ENCODE measurements at regions not wholly inside any gene's neighbourhood (a gene's known extent, or its start where the extent isn't known, plus 50 kb on each side); places are given as distances from the start of the nearest gene placed in this dataset.

DNA sequence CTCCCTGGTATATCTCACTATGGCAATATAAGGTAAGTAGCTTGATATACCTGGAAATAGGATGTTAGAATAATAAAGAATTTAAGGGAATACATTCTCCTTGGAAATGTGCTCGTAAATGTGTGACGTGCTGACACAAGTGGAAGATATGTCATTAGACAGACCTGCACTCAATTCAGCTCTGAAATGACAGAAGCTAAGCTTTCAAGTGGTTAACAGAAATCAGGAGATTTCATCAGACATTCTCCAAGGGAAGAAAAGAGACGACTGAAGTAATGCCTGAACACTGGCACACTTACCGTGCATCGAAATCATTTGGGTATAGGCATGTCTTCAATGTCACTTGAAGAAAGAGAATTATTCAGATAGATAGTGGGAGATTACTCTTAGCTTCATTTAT, 933.3 kb upstream of the CTNND2 start:
- no peak overlapping the region for H4K91ac ChIP-seq (ENCODE audit: insufficient read length, low read depth, low read length)
- H3K27me3 Mint-ChIP-seq (ENCODE audit: low read depth) = no peaks in the 10 kb centered on the region
- no peak overlapping the region for H2BK15ac ChIP-seq (ENCODE audit: low read depth, low read length)
- H4K20me1 ChIP-seq (ENCODE audit: control insufficient read depth, insufficient read depth, insufficient read length) = no peaks in the 10 kb centered on the region
- no peaks in the 10 kb centered on the region for H3K23me2 ChIP-seq (ENCODE audit: insufficient read length, low read depth, low read length, poor library complexity, severe bottlenecking)
- no peaks in the 10 kb centered on the region for H3K9me3 Mint-ChIP-seq
- no peak overlapping the region for H4K8ac ChIP-seq (replicated peaks; ENCODE audit: insufficient read length, low read depth, low read length)
- H3K27me3 ChIP-seq (ENCODE audit: insufficient read depth, low read length) = no peaks in the 10 kb centered on the region
- no peak overlapping the region for H2BK5ac ChIP-seq (ENCODE audit: insufficient read length, low read length)
- WGBS (ENCODE audit: extremely low coverage, insufficient read length, low lambda C conversion rate) = no CpG with 5 or more reads among the region's 5 CpGs
- H3K27ac ChIP-seq (ENCODE audit: insufficient read length, low read depth, low read length) = no peak overlapping the region
- TF ChIP-seq, protein P1, sequence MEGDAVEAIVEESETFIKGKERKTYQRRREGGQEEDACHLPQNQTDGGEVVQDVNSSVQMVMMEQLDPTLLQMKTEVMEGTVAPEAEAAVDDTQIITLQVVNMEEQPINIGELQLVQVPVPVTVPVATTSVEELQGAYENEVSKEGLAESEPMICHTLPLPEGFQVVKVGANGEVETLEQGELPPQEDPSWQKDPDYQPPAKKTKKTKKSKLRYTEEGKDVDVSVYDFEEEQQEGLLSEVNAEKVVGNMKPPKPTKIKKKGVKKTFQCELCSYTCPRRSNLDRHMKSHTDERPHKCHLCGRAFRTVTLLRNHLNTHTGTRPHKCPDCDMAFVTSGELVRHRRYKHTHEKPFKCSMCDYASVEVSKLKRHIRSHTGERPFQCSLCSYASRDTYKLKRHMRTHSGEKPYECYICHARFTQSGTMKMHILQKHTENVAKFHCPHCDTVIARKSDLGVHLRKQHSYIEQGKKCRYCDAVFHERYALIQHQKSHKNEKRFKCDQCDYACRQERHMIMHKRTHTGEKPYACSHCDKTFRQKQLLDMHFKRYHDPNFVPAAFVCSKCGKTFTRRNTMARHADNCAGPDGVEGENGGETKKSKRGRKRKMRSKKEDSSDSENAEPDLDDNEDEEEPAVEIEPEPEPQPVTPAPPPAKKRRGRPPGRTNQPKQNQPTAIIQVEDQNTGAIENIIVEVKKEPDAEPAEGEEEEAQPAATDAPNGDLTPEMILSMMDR (conservative IDR thresholded peaks at IDR 0.05) = no peak
- H3K56ac ChIP-seq (ENCODE audit: insufficient read length, low read depth, low read length) = no peak overlapping the region
- no peak overlapping the region for H2BK20ac ChIP-seq (ENCODE audit: low read depth, low read length, poor library complexity, severe bottlenecking)
- H3T11ph ChIP-seq (ENCODE audit: low read length) = no peak overlapping the region
- no peak overlapping the region for H2AFZ ChIP-seq (ENCODE audit: low read length)
- H3K4me2 ChIP-seq (ENCODE audit: insufficient read depth, insufficient read length, low read length) = no peak overlapping the region
- no peak overlapping the region for H3K14ac ChIP-seq (ENCODE audit: insufficient read depth, low read length)
- H3K23ac ChIP-seq (ENCODE audit: insufficient read length, low read depth, low read length) = no peak overlapping the region
- no peak overlapping the region for H2BK12ac ChIP-seq (ENCODE audit: insufficient read length, low read depth, low read length)
- no peak overlapping the region for H3K18ac ChIP-seq (ENCODE audit: insufficient read length, low read depth, low read length)
- H3K4ac ChIP-seq (ENCODE audit: low read depth, low read length) = no peak overlapping the region
- no peak overlapping the region for H2AK5ac ChIP-seq (ENCODE audit: insufficient read length, low read length)
- H4K5ac ChIP-seq (ENCODE audit: insufficient read length, low read depth, low read length) = no peak overlapping the region
- H3K36me3 Mint-ChIP-seq (ENCODE audit: insufficient read depth in 1 of 3, low read depth in 3 of 3) = no peaks in the 10 kb centered on the region
- no peak overlapping the region for H3K27ac Mint-ChIP-seq
- no peaks in the 10 kb centered on the region for H3K9me3 ChIP-seq (ENCODE audit: control insufficient read depth, low read depth, low read length)
- H3K9ac ChIP-seq (ENCODE audit: extremely low read depth, insufficient read length, low read length) = no peak overlapping the region
- no peaks in the 10 kb centered on the region for H3K79me2 ChIP-seq (ENCODE audit: insufficient read depth, low read length)
- H3K4me1 Mint-ChIP-seq = peaks cover 0 to 3% of the 10 kb centered on the region in 2 experiments; a peak in 1 of 4 replicates
- no peak overlapping the region for H2BK120ac ChIP-seq (ENCODE audit: low read depth, low read length, poor library complexity, severe bottlenecking)
- no peak for DNase-seq
- H3K79me1 ChIP-seq (ENCODE audit: insufficient read depth, low read depth, low read length, poor library complexity, severe bottlenecking) = no peaks in the 10 kb centered on the region
- H3K4me3 Mint-ChIP-seq = no peak overlapping the region
- no peaks in the 10 kb centered on the region for H3K4me1 ChIP-seq (ENCODE audit: insufficient read depth, low read length)
